CD14-positive monocyte (primary cell): ENCODE measurements at regions not wholly inside any gene's neighbourhood (a gene's known extent, or its start where the extent isn't known, plus 50 kb on each side); places are given as distances from the start of the nearest gene placed in this dataset.

Experiments
- DNase-seq, 3 donors: peaks; one replicate each; pipeline ENCODE4 v3.0.0-alpha.2; 2011 to 2022
- H2AFZ ChIP-seq: 2 replicates; pipeline ENCODE4 v1.6.0; 2012; ENCODE audit warnings: mild to moderate bottlenecking, low read depth, low read length, inconsistent platforms; ENCODE audit not compliant: insufficient read depth, poor library complexity, severe bottlenecking
- H3K27ac ChIP-seq, 2 donors: 1 replicate in 1 of 2; 2 replicates in 1 of 2; pipeline ENCODE4 v1.5.1; 2012 to 2013; ENCODE audit warnings: low read length in 2 of 2, control low read depth in 1 of 2, inconsistent platforms in 1 of 2, low read depth in 1 of 2, mild to moderate bottlenecking in 1 of 2
- H3K27me3 ChIP-seq, 2 donors: one replicate each; pipeline versions ENCODE4 v1.6.0 to v1.6.1; 2011 to 2013; ENCODE audit warnings: low read length in 2 of 2; ENCODE audit not compliant: control insufficient read depth in 2 of 2, insufficient read depth in 2 of 2
- H3K36me3 ChIP-seq, 2 donors: replicated peaks in 1 of 2; 1 replicate in 1 of 2; 2 replicates in 1 of 2; pipeline versions ENCODE4 v1.5.1 to v1.6.1; 2012 to 2013; ENCODE audit warnings: low read length in 2 of 2, control low read depth in 1 of 2, inconsistent platforms in 1 of 2, mild to moderate bottlenecking in 1 of 2; ENCODE audit not compliant: insufficient read depth in 2 of 2, control insufficient read depth in 1 of 2
- H3K4me1 ChIP-seq, 2 donors: 1 replicate in 1 of 2; 2 replicates in 1 of 2; pipeline versions ENCODE4 v1.5.1 to v1.6.1; 2012 to 2013; ENCODE audit warnings: low read length in 2 of 2, control low read depth in 1 of 2, inconsistent platforms in 1 of 2, mild to moderate bottlenecking in 1 of 2, moderate library complexity in 1 of 2; ENCODE audit not compliant: insufficient read depth in 2 of 2, control insufficient read depth in 1 of 2
- H3K4me2 ChIP-seq: replicated peaks from 2 replicates; pipeline ENCODE3; 2012; ENCODE audit warnings: low read length, moderate library complexity, mild to moderate bottlenecking; ENCODE audit not compliant: poor library complexity, severe bottlenecking; ENCODE audit errors: extremely low read depth
- H3K4me3 ChIP-seq, 3 experiments: fragments of 200-600 bp in 1 of 3; sonication (generic) in 1 of 3; replicated peaks in 1 of 3; 1 replicate in 2 of 3; 2 replicates in 1 of 3; pipeline ENCODE4 v1.5.1; 2011 to 2013; ENCODE audit warnings: low read length in 3 of 3, mild to moderate bottlenecking in 3 of 3, control low read depth in 2 of 3, low read depth in 2 of 3, inconsistent platforms in 1 of 3, moderate library complexity in 1 of 3
- H3K79me2 ChIP-seq: 2 replicates; pipeline ENCODE4 v1.6.0; 2012; ENCODE audit warnings: mild to moderate bottlenecking, control low read depth, inconsistent platforms, low read length, moderate library complexity; ENCODE audit not compliant: insufficient read depth
- H3K9ac ChIP-seq: 2 replicates; pipeline ENCODE4 v1.6.0; 2017; ENCODE audit warnings: low read length, mild to moderate bottlenecking; ENCODE audit not compliant: insufficient read depth, poor library complexity, severe bottlenecking
- H3K9me3 ChIP-seq, 2 donors: replicated peaks in 1 of 2; 1 replicate in 1 of 2; 2 replicates in 1 of 2; pipeline versions ENCODE4 v1.5.1 to v1.6.1; 2012 to 2013; ENCODE audit warnings: low read length in 2 of 2, control low read depth in 1 of 2; ENCODE audit not compliant: control insufficient read depth in 1 of 2, insufficient read depth in 1 of 2
- H4K20me1 ChIP-seq: 2 replicates; pipeline ENCODE4 v1.6.0; 2012; ENCODE audit warnings: mild to moderate bottlenecking, low read length, control low read depth, moderate library complexity; ENCODE audit not compliant: insufficient read depth
- H3K27ac Mint-ChIP-seq, 7 donors: one replicate each; pipeline ENCODE4 v1.8.0; 2020; ENCODE audit warnings: mild to moderate bottlenecking in 7 of 7, mixed read lengths in 7 of 7, moderate library complexity in 6 of 7, inconsistent platforms in 2 of 7
- H3K27me3 Mint-ChIP-seq, 3 donors: one replicate each; pipeline ENCODE4 v1.8.0; 2021 to 2022; ENCODE audit warnings: low read depth in 3 of 3, mild to moderate bottlenecking in 3 of 3, mixed read lengths in 3 of 3, moderate library complexity in 3 of 3, inconsistent platforms in 1 of 3
- H3K36me3 Mint-ChIP-seq, 2 donors: one replicate each; pipeline ENCODE4 v1.8.0; 2020; ENCODE audit warnings: mixed read lengths in 2 of 2, inconsistent platforms in 1 of 2, mild to moderate bottlenecking in 1 of 2
- H3K4me1 Mint-ChIP-seq: one replicate; pipeline ENCODE4 v1.8.0; 2020; ENCODE audit warnings: mild to moderate bottlenecking, mixed read lengths
- H3K4me3 Mint-ChIP-seq, 2 donors: one replicate each; pipeline ENCODE4 v1.8.0; 2020; ENCODE audit warnings: mild to moderate bottlenecking in 2 of 2, mixed read lengths in 2 of 2, moderate library complexity in 1 of 2
- H3K9me3 Mint-ChIP-seq, 7 donors: one replicate each; pipeline ENCODE4 v1.8.0; 2020 to 2022; ENCODE audit warnings: mixed read lengths in 7 of 7, mild to moderate bottlenecking in 6 of 7, moderate library complexity in 6 of 7, inconsistent platforms in 2 of 7
- WGBS: methylation state at CpG from one replicate; pipeline ENCODE4 v1.1.5; 2013; ENCODE audit warnings: missing lambda C conversion rate; ENCODE audit not compliant: insufficient coverage; 5-methylcytosine and 5-hydroxymethylcytosine counted together
- intact Hi-C, 2 donors: fragments of 100-400 bp; cut with micrococcal nuclease; formaldehyde crosslinking; loops; one replicate each; pipeline versions ENCODE4 v1.15.0 to v1.15.1; 2023
- TF ChIP-seq, protein P1 (sequence below): fragments of 200-600 bp; IDR thresholded peaks from one replicate; pipeline ENCODE4 v1.8.0; 2022; ENCODE audit warnings: antibody characterized with exemption, mild to moderate bottlenecking

DNA sequence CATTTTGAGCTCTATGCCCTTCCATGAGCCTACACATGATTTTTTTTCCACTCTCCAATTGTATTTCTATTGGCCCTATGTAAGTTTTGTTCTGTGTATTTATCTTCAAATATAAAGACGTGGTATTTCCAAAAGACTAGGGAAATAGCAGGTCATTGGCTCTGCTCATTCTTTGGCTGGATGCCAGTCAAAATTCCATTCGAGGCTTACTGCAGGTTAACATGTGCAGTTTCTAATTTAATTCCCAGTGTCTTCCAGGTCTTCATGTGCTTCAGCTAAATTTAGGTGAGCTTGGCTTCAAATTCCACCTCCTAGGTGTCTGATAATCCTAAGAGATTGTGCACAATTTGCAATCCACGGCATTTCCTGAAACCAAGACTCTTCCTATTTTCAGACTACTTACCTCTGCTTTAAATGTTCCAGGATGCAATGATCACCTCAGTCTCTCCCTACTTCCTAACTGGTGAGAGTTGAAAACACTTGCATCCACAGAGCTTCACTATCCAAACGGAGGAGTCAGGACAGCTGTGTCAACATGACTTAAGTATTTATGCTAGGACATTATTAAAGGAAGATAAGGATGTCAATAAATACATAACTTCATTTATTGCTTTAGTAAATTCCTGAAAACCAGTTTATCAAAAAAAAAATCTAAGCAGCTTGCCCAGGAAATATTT lies 236.1 kb downstream of the COL12A1 start:
- H3K4me2 ChIP-seq, result no peak overlapping the region
- peaks cover 0 to 12% of the 10 kb centered on the region in 2 donors for H3K9me3 ChIP-seq
- H3K4me1 ChIP-seq, result no peaks in the 10 kb centered on the region
- no peaks in the 10 kb centered on the region for H3K27me3 ChIP-seq
- Mint-ChIP-seq H3K9me3 (peaks cover 0 to 15% (median 3%) of the 10 kb centered on the region in 7 donors), H3K27ac (no peak overlapping the region), H3K4me3 (no peak overlapping the region), H3K36me3 (no peaks in the 10 kb centered on the region), H3K27me3 (no peaks in the 10 kb centered on the region), H3K4me1 (no peaks in the 10 kb centered on the region)
- no peaks in the 10 kb centered on the region for H3K36me3 ChIP-seq
- no peak for DNase-seq
- 76% methylated on average over 2 of the region's 4 CpGs for WGBS
- TF ChIP-seq, protein P1, sequence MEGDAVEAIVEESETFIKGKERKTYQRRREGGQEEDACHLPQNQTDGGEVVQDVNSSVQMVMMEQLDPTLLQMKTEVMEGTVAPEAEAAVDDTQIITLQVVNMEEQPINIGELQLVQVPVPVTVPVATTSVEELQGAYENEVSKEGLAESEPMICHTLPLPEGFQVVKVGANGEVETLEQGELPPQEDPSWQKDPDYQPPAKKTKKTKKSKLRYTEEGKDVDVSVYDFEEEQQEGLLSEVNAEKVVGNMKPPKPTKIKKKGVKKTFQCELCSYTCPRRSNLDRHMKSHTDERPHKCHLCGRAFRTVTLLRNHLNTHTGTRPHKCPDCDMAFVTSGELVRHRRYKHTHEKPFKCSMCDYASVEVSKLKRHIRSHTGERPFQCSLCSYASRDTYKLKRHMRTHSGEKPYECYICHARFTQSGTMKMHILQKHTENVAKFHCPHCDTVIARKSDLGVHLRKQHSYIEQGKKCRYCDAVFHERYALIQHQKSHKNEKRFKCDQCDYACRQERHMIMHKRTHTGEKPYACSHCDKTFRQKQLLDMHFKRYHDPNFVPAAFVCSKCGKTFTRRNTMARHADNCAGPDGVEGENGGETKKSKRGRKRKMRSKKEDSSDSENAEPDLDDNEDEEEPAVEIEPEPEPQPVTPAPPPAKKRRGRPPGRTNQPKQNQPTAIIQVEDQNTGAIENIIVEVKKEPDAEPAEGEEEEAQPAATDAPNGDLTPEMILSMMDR, result no peak
- no peaks in the 10 kb centered on the region for H4K20me1 ChIP-seq
- no peak overlapping the region for H2AFZ ChIP-seq
- H3K79me2 ChIP-seq, result no peaks in the 10 kb centered on the region
- no peak overlapping the region for H3K27ac ChIP-seq
- H3K4me3 ChIP-seq, result no peak overlapping the region
- intact Hi-C loops, result no loop called here
- no peak overlapping the region for H3K9ac ChIP-seq

DNA sequence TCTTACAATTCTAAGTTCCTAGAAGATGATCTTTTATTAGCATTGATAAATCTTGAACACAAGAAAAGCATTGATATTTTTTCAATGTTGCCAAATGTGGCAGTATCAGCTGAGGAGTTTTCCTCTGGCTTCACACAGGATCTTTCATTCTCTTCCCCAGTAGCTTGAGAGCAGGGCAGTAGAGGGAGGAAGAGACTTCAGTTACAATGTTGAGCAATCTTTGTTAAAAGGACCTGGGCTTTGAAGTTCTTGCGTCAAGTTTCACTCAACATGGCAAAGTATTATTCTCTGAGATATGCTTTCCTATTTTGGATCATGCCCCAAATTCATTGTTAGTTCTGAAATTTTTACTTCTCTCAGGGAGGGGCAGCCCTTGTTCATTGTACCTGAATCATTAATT lies 238.0 kb downstream of the COL12A1 start:
- H3K79me2 ChIP-seq, result no peaks in the 10 kb centered on the region
- no peaks in the 10 kb centered on the region for H4K20me1 ChIP-seq
- no peaks in the 10 kb centered on the region for H3K4me1 Mint-ChIP-seq
- H3K4me2 ChIP-seq, result no peak overlapping the region
- H3K9me3 Mint-ChIP-seq, result peaks cover 0 to 12% (median 3%) of the 10 kb centered on the region in 7 donors
- DNase-seq, result no peak
- no peaks in the 10 kb centered on the region for H3K27me3 Mint-ChIP-seq
- H3K4me1 ChIP-seq, result no peaks in the 10 kb centered on the region
- H3K27ac Mint-ChIP-seq, result no peak overlapping the region
- H3K9ac ChIP-seq, result no peak overlapping the region
- H3K9me3 ChIP-seq, result peaks cover 0 to 12% of the 10 kb centered on the region in 2 donors
- H3K4me3 Mint-ChIP-seq, result no peak overlapping the region
- no peaks in the 10 kb centered on the region for H3K36me3 Mint-ChIP-seq
- H3K36me3 ChIP-seq, result no peaks in the 10 kb centered on the region
- no peak overlapping the region for H3K27ac ChIP-seq
- H2AFZ ChIP-seq, result no peak overlapping the region
- intact Hi-C loops, result no loop called here
- no peak overlapping the region for H3K4me3 ChIP-seq
- TF ChIP-seq, protein P1, result no peak
- WGBS, result no CpG with 5 or more reads among the region's 1 CpG
- H3K27me3 ChIP-seq, result no peaks in the 10 kb centered on the region
